Thyroid gland (tissue), 4 donors: ENCODE measurements at regions not wholly inside any gene's neighbourhood (a gene's known extent, or its start where the extent isn't known, plus 50 kb on each side); places are given as distances from the start of the nearest gene placed in this dataset.

ENCODE experiments used
- CTCF ChIP-seq, 6 experiments: fragments of 200-600 bp in 3 of 6; fragments of 450-650 bp in 3 of 6; sonication (generic) in 3 of 6; IDR thresholded peaks; one replicate each; pipeline ENCODE4 v1.5.1; 2016 to 2019; ENCODE audit warnings: antibody characterized with exemption in 6 of 6, mild to moderate bottlenecking in 2 of 6, inconsistent platforms in 1 of 6, moderate library complexity in 1 of 6
- POLR2A ChIP-seq, 2 donors: fragments of 450-650 bp; IDR thresholded peaks; one replicate each; pipeline ENCODE4 v1.6.1; 2017; ENCODE audit warnings: antibody characterized with exemption in 2 of 2, mild to moderate bottlenecking in 2 of 2, moderate library complexity in 1 of 2

GRCh38 chr4:72971572-72971971 is 97.9 kb downstream of the COX18 start:
- TF ChIP-seq POLR2A (IDR thresholded peaks at IDR 0.05): no peak
- no peak for TF ChIP-seq CTCF (IDR thresholded peaks at IDR 0.05)
